AG09309 (cell line): ENCODE measurements at regions not wholly inside any gene's neighbourhood (a gene's known extent, or its start where the extent isn't known, plus 50 kb on each side); places are given as distances from the start of the nearest gene placed in this dataset.

ENCODE experiments used
- DNase-seq: peaks from one replicate; pipeline ENCODE4 v3.0.0-alpha.2; 2010; ENCODE audit warnings: low read depth
- H3K4me3 ChIP-seq: 2 replicates; pipeline ENCODE4 v1.5.1; 2011; ENCODE audit warnings: mild to moderate bottlenecking, low read depth, low read length, moderate library complexity; ENCODE audit not compliant: control insufficient read depth
- TF ChIP-seq, protein P1 (sequence below): IDR thresholded peaks from 2 replicates; pipeline ENCODE4 v1.5.1; 2011; ENCODE audit warnings: mild to moderate bottlenecking, low read depth, low read length, inconsistent platforms; ENCODE audit not compliant: insufficient read depth, control insufficient read depth; ENCODE audit errors: missing control alignments

- H3K4me3 ChIP-seq: no peak overlapping the region
- TF ChIP-seq, protein P1, sequence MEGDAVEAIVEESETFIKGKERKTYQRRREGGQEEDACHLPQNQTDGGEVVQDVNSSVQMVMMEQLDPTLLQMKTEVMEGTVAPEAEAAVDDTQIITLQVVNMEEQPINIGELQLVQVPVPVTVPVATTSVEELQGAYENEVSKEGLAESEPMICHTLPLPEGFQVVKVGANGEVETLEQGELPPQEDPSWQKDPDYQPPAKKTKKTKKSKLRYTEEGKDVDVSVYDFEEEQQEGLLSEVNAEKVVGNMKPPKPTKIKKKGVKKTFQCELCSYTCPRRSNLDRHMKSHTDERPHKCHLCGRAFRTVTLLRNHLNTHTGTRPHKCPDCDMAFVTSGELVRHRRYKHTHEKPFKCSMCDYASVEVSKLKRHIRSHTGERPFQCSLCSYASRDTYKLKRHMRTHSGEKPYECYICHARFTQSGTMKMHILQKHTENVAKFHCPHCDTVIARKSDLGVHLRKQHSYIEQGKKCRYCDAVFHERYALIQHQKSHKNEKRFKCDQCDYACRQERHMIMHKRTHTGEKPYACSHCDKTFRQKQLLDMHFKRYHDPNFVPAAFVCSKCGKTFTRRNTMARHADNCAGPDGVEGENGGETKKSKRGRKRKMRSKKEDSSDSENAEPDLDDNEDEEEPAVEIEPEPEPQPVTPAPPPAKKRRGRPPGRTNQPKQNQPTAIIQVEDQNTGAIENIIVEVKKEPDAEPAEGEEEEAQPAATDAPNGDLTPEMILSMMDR: no peak
- no peak for DNase-seq
Measured at GRCh38 chr11:129536338-129536737, 160.7 kb downstream of the BARX2 start.

DNA sequence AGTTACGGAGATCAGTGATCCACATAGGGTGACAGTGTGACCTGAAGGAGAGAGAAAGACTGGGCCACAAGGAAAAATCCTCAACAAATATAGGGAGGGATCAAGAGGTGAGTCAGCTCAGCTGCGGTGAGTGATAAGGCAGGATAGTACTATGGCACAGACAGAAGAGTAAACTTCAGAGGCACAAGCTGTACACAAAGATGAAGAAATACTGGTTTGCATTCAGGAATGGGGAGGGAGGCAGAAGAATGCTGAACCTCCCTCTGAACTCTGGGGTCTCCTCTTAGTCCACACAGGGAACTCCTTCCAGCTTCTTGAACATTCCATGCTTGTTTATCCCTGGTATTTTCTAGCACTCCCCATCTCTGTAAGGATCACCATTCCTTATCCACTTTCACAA is 162.7 kb downstream of the BARX2 start:
- H3K4me3 ChIP-seq: no peak overlapping the region
- TF ChIP-seq, protein P1: no peak
- no peak for DNase-seq

DNA sequence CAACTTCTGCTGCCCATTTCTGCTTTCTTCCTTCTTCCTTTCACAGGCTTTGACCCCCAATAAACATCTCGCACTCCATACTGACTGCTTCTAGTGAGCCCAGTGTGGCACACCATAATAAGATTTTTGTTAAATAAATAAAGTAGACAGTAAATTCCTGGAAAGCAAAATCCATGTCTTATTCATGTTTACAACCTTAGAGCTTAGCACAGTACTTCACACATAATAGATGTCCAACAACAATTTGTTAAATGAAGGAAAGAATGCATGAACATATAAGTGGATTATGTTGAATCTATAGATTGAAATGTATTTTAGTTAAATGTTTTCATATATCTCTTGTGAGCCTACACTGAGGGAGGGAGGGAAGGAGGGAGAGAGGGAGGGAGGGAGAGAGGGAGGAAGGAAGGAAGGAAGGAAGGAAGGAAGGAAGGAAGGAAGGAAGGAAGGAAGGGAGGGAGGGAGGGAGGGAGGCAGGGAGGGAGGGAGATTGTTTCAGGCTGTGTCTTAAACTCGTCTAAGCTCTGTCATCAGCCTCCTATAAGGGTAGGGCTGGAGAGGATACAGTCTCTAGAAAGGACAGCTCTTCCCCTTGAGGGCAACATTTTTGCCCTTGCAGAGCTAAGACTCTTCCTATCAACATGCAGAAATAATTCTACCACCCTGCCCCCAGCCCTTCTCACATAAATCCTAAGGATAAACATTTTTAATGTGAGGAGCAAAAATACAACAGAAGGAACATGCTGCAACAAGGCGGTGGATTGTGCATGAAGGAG is 168.1 kb downstream of the BARX2 start:
- TF ChIP-seq, protein P1: no peak
- DNase-seq: no peak
- H3K4me3 ChIP-seq: no peak overlapping the region

GRCh38 chr11:129544691-129545090 is 169.0 kb downstream of the BARX2 start:
- H3K4me3 ChIP-seq: no peak overlapping the region
- no peak for DNase-seq
- TF ChIP-seq, protein P1: no peak

DNA sequence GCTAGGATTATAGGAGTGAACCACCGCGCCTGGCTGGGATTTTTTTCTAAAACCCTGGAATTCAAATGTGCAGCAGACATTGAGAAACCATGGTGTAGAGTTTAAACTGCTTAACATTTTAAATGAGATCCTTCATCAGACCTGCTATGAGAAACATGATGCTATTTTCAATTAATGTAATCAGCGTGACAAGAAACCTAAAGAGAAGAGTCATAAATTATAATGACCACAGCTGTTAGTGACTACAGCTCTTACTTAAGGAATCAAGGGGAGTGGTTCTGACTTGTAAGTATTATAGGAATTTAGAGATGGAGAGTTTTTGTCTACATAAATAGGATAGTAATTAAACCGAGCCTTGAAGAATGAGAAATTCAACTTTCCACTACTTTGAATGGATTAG is 170.6 kb downstream of the BARX2 start:
- no peak for DNase-seq
- TF ChIP-seq, protein P1: no peak
- H3K4me3 ChIP-seq: no peak overlapping the region

GRCh38 chr11:129557421-129557820 is 181.8 kb downstream of the BARX2 start:
- no peak overlapping the region for H3K4me3 ChIP-seq
- no peak for DNase-seq
- TF ChIP-seq, protein P1: no peak
